ENCODE measurements at regions not wholly inside any gene's neighbourhood (a gene's known extent, or its start where the extent isn't known, plus 50 kb on each side); places are given as distances from the start of the nearest gene placed in this dataset.
"Not testable (repeated sequence)": the region's sequence is repeated elsewhere in the genome, so short reads cannot be mapped to it uniquely, and the experiment has no call there.

GRCh38 chr16:10300905-10301304 is 85.0 kb upstream of the ATF7IP2 start:
- Histone ChIP-seq H3K27ac (ENCODE audit: low read length in 2 of 2) (peak overlapping the region in 1 of 2 donors; percentile 16), H3K79me2 (ENCODE audit: control insufficient read depth, insufficient read depth, low read length) (no peaks in the 10 kb centered on the region), H3K4me2 (replicated peaks; ENCODE audit: low read depth, low read length, poor library complexity, severe bottlenecking) (no peak overlapping the region), H3K9me3 (ENCODE audit: control extremely low read depth in 1 of 3, control insufficient read depth in 2 of 3, insufficient read depth in 1 of 3, low read length in 2 of 3) (no peaks in the 10 kb centered on the region), H3K27me3 (replicated peaks in 1 of 4; ENCODE audit: control extremely low read depth in 1 of 4, control insufficient read depth in 3 of 4, insufficient read depth in 4 of 4, low read length in 3 of 4) (no peaks in the 10 kb centered on the region), H4K20me1 (ENCODE audit: control insufficient read depth, insufficient read depth, low read length, poor library complexity, severe bottlenecking) (no peaks in the 10 kb centered on the region), H2AFZ (ENCODE audit: insufficient read depth, low read depth, low read length, poor library complexity, severe bottlenecking) (peak overlapping the region; percentile 21), H3K36me3 (replicated peaks in 1 of 2; ENCODE audit: control extremely low read depth in 1 of 2, control insufficient read depth in 1 of 2, extremely low read depth in 1 of 2, insufficient read depth in 2 of 2, low read length in 1 of 2) (no peaks in the 10 kb centered on the region), H3K9ac (ENCODE audit: low read length) (no peak overlapping the region), H3K4me3 (ENCODE audit: control extremely low read depth in 1 of 5, extremely low read depth in 1 of 5, insufficient read depth in 1 of 5, low read depth in 2 of 5, low read length in 4 of 5) (no peak overlapping the region), H3K4me1 (ENCODE audit: control insufficient read depth in 2 of 2, insufficient read depth in 2 of 2, low read length in 2 of 2) (peaks cover 33 to 36% of the 10 kb centered on the region in 2 donors)
- Mint-ChIP-seq H3K4me1 (peaks cover 41% of the 10 kb centered on the region), H3K27ac (peak overlapping the region; percentile 88), H3K27me3 (no peaks in the 10 kb centered on the region), H3K4me3 (no peak overlapping the region), H3K9me3 (ENCODE audit: insufficient read depth) (no peaks in the 10 kb centered on the region)
- ATAC-seq (ENCODE audit: low read depth): no peak
- TF ChIP-seq, protein P1, sequence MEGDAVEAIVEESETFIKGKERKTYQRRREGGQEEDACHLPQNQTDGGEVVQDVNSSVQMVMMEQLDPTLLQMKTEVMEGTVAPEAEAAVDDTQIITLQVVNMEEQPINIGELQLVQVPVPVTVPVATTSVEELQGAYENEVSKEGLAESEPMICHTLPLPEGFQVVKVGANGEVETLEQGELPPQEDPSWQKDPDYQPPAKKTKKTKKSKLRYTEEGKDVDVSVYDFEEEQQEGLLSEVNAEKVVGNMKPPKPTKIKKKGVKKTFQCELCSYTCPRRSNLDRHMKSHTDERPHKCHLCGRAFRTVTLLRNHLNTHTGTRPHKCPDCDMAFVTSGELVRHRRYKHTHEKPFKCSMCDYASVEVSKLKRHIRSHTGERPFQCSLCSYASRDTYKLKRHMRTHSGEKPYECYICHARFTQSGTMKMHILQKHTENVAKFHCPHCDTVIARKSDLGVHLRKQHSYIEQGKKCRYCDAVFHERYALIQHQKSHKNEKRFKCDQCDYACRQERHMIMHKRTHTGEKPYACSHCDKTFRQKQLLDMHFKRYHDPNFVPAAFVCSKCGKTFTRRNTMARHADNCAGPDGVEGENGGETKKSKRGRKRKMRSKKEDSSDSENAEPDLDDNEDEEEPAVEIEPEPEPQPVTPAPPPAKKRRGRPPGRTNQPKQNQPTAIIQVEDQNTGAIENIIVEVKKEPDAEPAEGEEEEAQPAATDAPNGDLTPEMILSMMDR (IDR thresholded peaks at IDR 0.05): no peak
- no peak for TF ChIP-seq EZH2 (IDR thresholded peaks at IDR 0.05; ENCODE audit: borderline replicate concordance, insufficient read depth, low read depth, low read length, poor library complexity, severe bottlenecking)
- CTCF ChIA-PET: interaction anchor here (1.1 to 7.6 kb wide), 7 partner anchors 14 to 437 kb away, joined by 3 to 53 read pairs (median 5); no protein-coding TSS in a partner anchor
- DNase-seq: no peak
- intact Hi-C loops (cut with micrococcal nuclease): no loop called here
- WGBS (ENCODE audit: insufficient coverage): no CpG with 5 or more reads among the region's 3 CpGs
- POLR2A ChIA-PET: no interaction called here

GRCh38 chr16:10301547-10301946 is 84.3 kb upstream of the ATF7IP2 start:
- DNase-seq; H3K27ac Mint-ChIP-seq; H3K9ac ChIP-seq (ENCODE audit: low read length); H3K4me3 Mint-ChIP-seq; ATAC-seq (ENCODE audit: low read depth); H3K27me3 ChIP-seq (replicated peaks in 1 of 4; ENCODE audit: control extremely low read depth in 1 of 4, control insufficient read depth in 3 of 4, insufficient read depth in 4 of 4, low read length in 3 of 4); H4K20me1 ChIP-seq (ENCODE audit: control insufficient read depth, insufficient read depth, low read length, poor library complexity, severe bottlenecking); H3K4me2 ChIP-seq (replicated peaks; ENCODE audit: low read depth, low read length, poor library complexity, severe bottlenecking); H3K27ac ChIP-seq (ENCODE audit: low read length in 2 of 2); H3K9me3 ChIP-seq (ENCODE audit: control extremely low read depth in 1 of 3, control insufficient read depth in 2 of 3, insufficient read depth in 1 of 3, low read length in 2 of 3); H3K9me3 Mint-ChIP-seq (ENCODE audit: insufficient read depth); H3K4me3 ChIP-seq (ENCODE audit: control extremely low read depth in 1 of 5, extremely low read depth in 1 of 5, insufficient read depth in 1 of 5, low read depth in 2 of 5, low read length in 4 of 5); intact Hi-C loops (cut with micrococcal nuclease); H3K36me3 ChIP-seq (replicated peaks in 1 of 2; ENCODE audit: control extremely low read depth in 1 of 2, control insufficient read depth in 1 of 2, extremely low read depth in 1 of 2, insufficient read depth in 2 of 2, low read length in 1 of 2); POLR2A ChIA-PET; H3K27me3 Mint-ChIP-seq; H2AFZ ChIP-seq (ENCODE audit: insufficient read depth, low read depth, low read length, poor library complexity, severe bottlenecking); H3K79me2 ChIP-seq (ENCODE audit: control insufficient read depth, insufficient read depth, low read length): not testable (repeated sequence)
- H3K4me1 Mint-ChIP-seq: peaks cover 38% of the 10 kb centered on the region
- H3K4me1 ChIP-seq (ENCODE audit: control insufficient read depth in 2 of 2, insufficient read depth in 2 of 2, low read length in 2 of 2): peaks cover 27 to 29% of the 10 kb centered on the region in 2 donors
- WGBS (ENCODE audit: insufficient coverage): 100% methylated on average over 3 of the region's 6 CpGs
- CTCF ChIA-PET: interaction anchor here (5.2 to 7.6 kb wide), 2 partner anchors 13 to 45 kb away, joined by 25 to 53 read pairs; no protein-coding TSS in a partner anchor

Measured in B cell (primary cell).